ENCODE measurements at regions not wholly inside any gene's neighbourhood (a gene's known extent, or its start where the extent isn't known, plus 50 kb on each side); places are given as distances from the start of the nearest gene placed in this dataset.

GRCh38 chr15:68503213-68503612, 71.2 kb upstream of the ITGA11 start:
- TF ChIP-seq CTCF (conservative IDR thresholded peaks at IDR 0.05) = no peak
- TF ChIP-seq EZH2 (IDR thresholded peaks at IDR 0.05; ENCODE audit: low read depth) = no peak

All from PC-9 (cell line).